Kidney (tissue), 13 donors: ENCODE measurements at regions not wholly inside any gene's neighbourhood (a gene's known extent, or its start where the extent isn't known, plus 50 kb on each side); places are given as distances from the start of the nearest gene placed in this dataset.

Experiments used
- DNase-seq, 5 donors: peaks; one replicate each; pipeline ENCODE4 v3.0.0-alpha.2; 2013 to 2020
- FAIRE-seq: peaks from 2 replicates; lab custom pipeline; 2012; peaks lifted over from hg19 to GRCh38; lab: Jason Lieb, UNC
- H3K27ac ChIP-seq, 2 donors: one replicate each; pipeline ENCODE4 v1.7.0; 2013; ENCODE audit warnings: low read depth in 2 of 2, low read length in 2 of 2, inconsistent platforms in 1 of 2
- H3K27me3 ChIP-seq: one replicate; pipeline ENCODE4 v1.7.1; 2013; ENCODE audit warnings: low read length, inconsistent platforms; ENCODE audit not compliant: control insufficient read depth, insufficient read depth
- H3K36me3 ChIP-seq, 3 donors: one replicate each; pipeline versions ENCODE4 v1.7.0 to v1.7.1; 2013; ENCODE audit warnings: low read length in 3 of 3, control low read depth in 1 of 3, inconsistent platforms in 1 of 3; ENCODE audit not compliant: insufficient read depth in 3 of 3, control insufficient read depth in 2 of 3
- H3K4me1 ChIP-seq, 3 donors: one replicate each; pipeline versions ENCODE4 v1.7.0 to v1.7.1; 2013; ENCODE audit warnings: low read length in 3 of 3, inconsistent platforms in 1 of 3, low read depth in 1 of 3; ENCODE audit not compliant: control insufficient read depth in 2 of 3, insufficient read depth in 2 of 3
- H3K4me3 ChIP-seq, 3 donors: one replicate each; pipeline versions ENCODE4 v1.7.0 to v1.8.1; 2013; ENCODE audit warnings: low read length in 3 of 3, control low read depth in 1 of 3, inconsistent platforms in 1 of 3
- H3K9ac ChIP-seq, 3 donors: one replicate each; pipeline versions ENCODE4 v1.7.0 to v1.7.1; 2013; ENCODE audit warnings: low read length in 3 of 3, control low read depth in 1 of 3, inconsistent platforms in 1 of 3
- H3K9me3 ChIP-seq, 3 donors: one replicate each; pipeline versions ENCODE4 v1.7.0 to v1.7.1; 2013; ENCODE audit warnings: low read length in 3 of 3, control low read depth in 1 of 3, inconsistent platforms in 1 of 3; ENCODE audit not compliant: control insufficient read depth in 2 of 3, insufficient read depth in 1 of 3
- intact Hi-C: fragments of 100-400 bp; cut with DNase I; formaldehyde crosslinking; loops from one replicate; pipeline ENCODE4 v1.11.1; 2022
- TF ChIP-seq, protein P1 (sequence below): IDR thresholded peaks from 3 replicates; pipeline ENCODE4 v1.5.1; 2012; ENCODE audit warnings: mild to moderate bottlenecking, moderate library complexity, borderline replicate concordance; ENCODE audit not compliant: insufficient read depth; ENCODE audit errors: extremely low read depth
- donor health status: control.
- donor health status: control.
- donor health status: control.
- donor health status: control.
- donor health status: control.
- donor health status: DM: yes; HTN: yes; CAD: no.
- donor health status: Normal renal cell carcinoma (clear cell type).

DNA sequence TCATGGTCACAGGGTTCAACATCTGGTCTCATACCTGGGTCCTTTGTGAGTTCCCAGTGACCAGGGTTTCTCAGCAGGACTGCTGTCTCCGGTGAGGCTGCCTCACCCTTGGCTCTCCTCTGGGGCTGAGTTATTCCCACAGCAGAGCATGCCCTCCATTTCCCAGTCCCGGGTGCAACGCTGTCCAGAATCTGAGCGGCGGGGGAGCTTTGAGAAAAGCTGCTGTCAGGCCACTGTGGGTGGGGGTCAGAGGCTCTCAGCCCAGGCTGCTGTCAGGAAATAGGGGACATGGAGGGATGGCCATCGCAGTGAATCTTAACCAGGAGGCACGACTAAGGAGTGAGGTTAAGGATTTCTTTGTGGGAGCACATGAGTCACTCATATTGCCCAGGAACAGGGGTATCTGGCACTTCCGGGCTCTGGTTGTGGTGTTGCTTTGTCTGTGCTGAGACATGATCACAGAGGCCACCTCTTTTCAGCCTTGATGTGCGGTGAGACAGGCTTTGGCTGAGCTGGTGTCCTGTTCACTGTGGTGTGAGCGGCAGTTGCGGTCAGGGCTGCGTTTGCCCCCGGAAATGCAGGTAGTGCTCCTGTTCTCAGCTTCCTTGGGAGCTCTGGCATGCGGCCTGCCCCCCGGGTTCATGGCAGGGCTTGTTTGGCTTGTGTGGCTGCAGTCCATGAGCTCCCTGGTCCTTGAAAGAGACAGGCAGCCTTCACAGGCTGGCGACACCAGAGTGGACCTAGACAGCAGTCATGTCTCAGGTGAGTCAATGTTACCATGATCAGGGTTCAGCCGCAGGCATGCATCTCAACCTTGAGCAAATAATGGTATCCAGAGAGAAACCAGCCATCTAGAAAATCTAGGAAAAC, 310.7 kb upstream of the MYT1L start:
- Histone ChIP-seq H3K4me3 (no peak overlapping the region), H3K4me1 (no peaks in the 10 kb centered on the region), H3K9ac (no peak overlapping the region), H3K9me3 (no peaks in the 10 kb centered on the region), H3K36me3 (no peaks in the 10 kb centered on the region), H3K27ac (no peak overlapping the region), H3K27me3 (no peaks in the 10 kb centered on the region)
- DNase-seq (peak in 1 of 5 donors; percentile 8), FAIRE-seq (no peak)
- TF ChIP-seq, protein P1, sequence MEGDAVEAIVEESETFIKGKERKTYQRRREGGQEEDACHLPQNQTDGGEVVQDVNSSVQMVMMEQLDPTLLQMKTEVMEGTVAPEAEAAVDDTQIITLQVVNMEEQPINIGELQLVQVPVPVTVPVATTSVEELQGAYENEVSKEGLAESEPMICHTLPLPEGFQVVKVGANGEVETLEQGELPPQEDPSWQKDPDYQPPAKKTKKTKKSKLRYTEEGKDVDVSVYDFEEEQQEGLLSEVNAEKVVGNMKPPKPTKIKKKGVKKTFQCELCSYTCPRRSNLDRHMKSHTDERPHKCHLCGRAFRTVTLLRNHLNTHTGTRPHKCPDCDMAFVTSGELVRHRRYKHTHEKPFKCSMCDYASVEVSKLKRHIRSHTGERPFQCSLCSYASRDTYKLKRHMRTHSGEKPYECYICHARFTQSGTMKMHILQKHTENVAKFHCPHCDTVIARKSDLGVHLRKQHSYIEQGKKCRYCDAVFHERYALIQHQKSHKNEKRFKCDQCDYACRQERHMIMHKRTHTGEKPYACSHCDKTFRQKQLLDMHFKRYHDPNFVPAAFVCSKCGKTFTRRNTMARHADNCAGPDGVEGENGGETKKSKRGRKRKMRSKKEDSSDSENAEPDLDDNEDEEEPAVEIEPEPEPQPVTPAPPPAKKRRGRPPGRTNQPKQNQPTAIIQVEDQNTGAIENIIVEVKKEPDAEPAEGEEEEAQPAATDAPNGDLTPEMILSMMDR = no peak
- intact Hi-C loops = no loop called here

- Histone ChIP-seq H3K27ac (no peak overlapping the region), H3K4me1 (no peaks in the 10 kb centered on the region), H3K27me3 (no peaks in the 10 kb centered on the region), H3K9ac (no peak overlapping the region), H3K36me3 (no peaks in the 10 kb centered on the region), H3K9me3 (no peaks in the 10 kb centered on the region), H3K4me3 (no peak overlapping the region)
- FAIRE-seq (no peak), DNase-seq (no peak)
- intact Hi-C loops = no loop called here
- TF ChIP-seq, protein P1 = no peak
Observed at GRCh38 chr2:2640818-2641217, 309.7 kb upstream of the MYT1L start.

DNA sequence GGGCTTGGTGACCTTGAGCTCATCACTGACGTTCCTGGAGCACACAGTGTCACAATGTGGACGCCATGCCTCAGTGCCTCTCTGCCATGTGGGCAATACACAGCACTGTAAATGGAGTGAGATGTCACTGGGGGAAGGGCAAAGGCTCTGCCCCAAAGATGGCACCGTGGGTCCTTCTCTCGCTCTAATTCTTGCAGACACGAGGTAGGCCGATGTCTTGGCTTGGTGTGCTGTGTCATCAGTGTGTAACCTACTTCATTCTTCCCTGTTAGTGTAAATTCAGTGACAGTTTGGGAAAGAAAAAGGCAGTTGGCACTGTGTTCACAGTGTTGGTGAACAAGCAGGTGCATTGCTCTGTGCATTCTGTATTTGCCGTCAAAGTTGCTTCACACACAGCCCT, 309.3 kb upstream of the MYT1L start:
- Histone ChIP-seq H3K9ac (no peak overlapping the region), H3K36me3 (no peaks in the 10 kb centered on the region), H3K4me3 (no peak overlapping the region), H3K4me1 (no peaks in the 10 kb centered on the region), H3K9me3 (no peaks in the 10 kb centered on the region), H3K27me3 (no peaks in the 10 kb centered on the region), H3K27ac (no peak overlapping the region)
- FAIRE-seq (no peak), DNase-seq (no peak)
- intact Hi-C loops = no loop called here
- TF ChIP-seq, protein P1 = no peak
